ENCODE measurements at regions not wholly inside any gene's neighbourhood (a gene's known extent, or its start where the extent isn't known, plus 50 kb on each side); places are given as distances from the start of the nearest gene placed in this dataset.

GRCh38 chr11:122360875-122361274 lies 244.9 kb upstream of the BLID start:
- no peak for TF ChIP-seq CTCF (IDR thresholded peaks at IDR 0.05 in 8 of 11, conservative IDR thresholded peaks at IDR 0.05 in 3 of 11)
- no peak for TF ChIP-seq POLR2A (IDR thresholded peaks at IDR 0.05)
- no peak for TF ChIP-seq POLR2AphosphoS5 (IDR thresholded peaks at IDR 0.05)
